OCI-LY1 (cell line): ENCODE measurements at regions not wholly inside any gene's neighbourhood (a gene's known extent, or its start where the extent isn't known, plus 50 kb on each side); places are given as distances from the start of the nearest gene placed in this dataset.

Source experiments
- H2AFZ ChIP-seq: fragments of 200-600 bp; sonication (generic), shearing (Covaris generic); 2 replicates; pipeline ENCODE4 v1.6.0; 2014; ENCODE audit warnings: antibody characterized with exemption, mild to moderate bottlenecking, low read length
- H3F3A ChIP-seq: fragments of 200-600 bp; sonication (generic), shearing (Covaris generic); 2 replicates; pipeline ENCODE4 v1.6.0; 2014; ENCODE audit warnings: mild to moderate bottlenecking, antibody characterized with exemption, low read length, moderate library complexity; ENCODE audit not compliant: insufficient read depth
- H3K27ac ChIP-seq: fragments of 200-600 bp; sonication (generic); 2 replicates; pipeline ENCODE4 v1.5.1; 2014; ENCODE audit warnings: low read length, mixed run types, mild to moderate bottlenecking, low read depth; ENCODE audit not compliant: poor library complexity, severe bottlenecking
- H3K27me3 ChIP-seq: fragments of 200-600 bp; sonication (generic); 2 replicates; pipeline ENCODE4 v1.6.0; 2014; ENCODE audit warnings: antibody characterized with exemption, mild to moderate bottlenecking, low read length, moderate library complexity; ENCODE audit not compliant: insufficient read depth
- H3K36me3 ChIP-seq: fragments of 200-600 bp; sonication (generic); 2 replicates; pipeline ENCODE4 v1.6.1; 2014; ENCODE audit warnings: mild to moderate bottlenecking, antibody characterized with exemption, low read length, moderate library complexity, mixed read lengths; ENCODE audit not compliant: insufficient read depth
- H3K4me1 ChIP-seq: fragments of 200-600 bp; sonication (generic); 2 replicates; pipeline ENCODE4 v1.5.1; 2014; ENCODE audit warnings: mild to moderate bottlenecking, low read length, moderate library complexity; ENCODE audit not compliant: insufficient read depth, severe bottlenecking
- H3K4me2 ChIP-seq: fragments of 200-600 bp; sonication (generic), shearing (Covaris generic); 2 replicates; pipeline ENCODE4 v1.6.1; 2014; ENCODE audit warnings: low read length
- H3K4me3 ChIP-seq: fragments of 200-600 bp; sonication (generic); 2 replicates; pipeline ENCODE4 v1.5.1; 2014; ENCODE audit warnings: low read length, low read depth, mild to moderate bottlenecking, mixed read lengths; ENCODE audit not compliant: poor library complexity, severe bottlenecking
- H3K79me2 ChIP-seq: fragments of 200-600 bp; shearing (Covaris generic); 2 replicates; pipeline ENCODE4 v1.6.1; 2016; ENCODE audit warnings: mixed run types, low read length, mixed read lengths; ENCODE audit not compliant: insufficient read depth
- H3K9ac ChIP-seq: fragments of 200-600 bp; sonication (generic), shearing (Covaris generic); 2 replicates; pipeline ENCODE4 v1.6.1; 2014; ENCODE audit warnings: mild to moderate bottlenecking, low read length, mixed read lengths
- H3K9me2 ChIP-seq: fragments of 200-600 bp; sonication (generic), shearing (Covaris generic); 2 replicates; pipeline ENCODE4 v1.6.1; 2014; ENCODE audit warnings: low read depth, mild to moderate bottlenecking, low read length, mixed read lengths
- H3K9me3 ChIP-seq: fragments of 200-600 bp; shearing (Covaris generic); 2 replicates; pipeline ENCODE4 v1.6.1; 2014; ENCODE audit warnings: low read length, mixed read lengths
- H4K20me1 ChIP-seq: fragments of 200-600 bp; sonication (generic), shearing (Covaris generic); 2 replicates; pipeline ENCODE4 v1.6.0; 2016; ENCODE audit warnings: mild to moderate bottlenecking, low read length; ENCODE audit not compliant: insufficient read depth
- CTCF ChIP-seq: fragments of 200-600 bp; sonication (generic), shearing (Covaris generic); IDR thresholded peaks from 2 replicates; pipeline ENCODE4 v1.5.1; 2017; ENCODE audit warnings: mild to moderate bottlenecking, antibody characterized with exemption, low read length, moderate library complexity, mixed read lengths
- EZH2 ChIP-seq: fragments of 200-600 bp; sonication (generic), shearing (Covaris generic); IDR thresholded peaks from 2 replicates; pipeline ENCODE4 v1.8.0; 2017; ENCODE audit warnings: borderline replicate concordance, mixed run types, mild to moderate bottlenecking, antibody characterized with exemption, low read length, moderate library complexity, mixed read lengths

- no peaks in the 10 kb centered on the region for H3K79me2 ChIP-seq
- TF ChIP-seq EZH2 (no peak), CTCF (no peak)
- no peak overlapping the region for H3K4me3 ChIP-seq
- no peaks in the 10 kb centered on the region for H4K20me1 ChIP-seq
- no peak overlapping the region for H3K9ac ChIP-seq
- H3F3A ChIP-seq, result no peaks in the 10 kb centered on the region
- H3K4me1 ChIP-seq, result no peaks in the 10 kb centered on the region
- no peaks in the 10 kb centered on the region for H3K9me2 ChIP-seq
- no peak overlapping the region for H2AFZ ChIP-seq
- no peak overlapping the region for H3K4me2 ChIP-seq
- no peaks in the 10 kb centered on the region for H3K36me3 ChIP-seq
- no peaks in the 10 kb centered on the region for H3K9me3 ChIP-seq
- no peaks in the 10 kb centered on the region for H3K27me3 ChIP-seq
- no peak overlapping the region for H3K27ac ChIP-seq
These were observed 136.1 kb downstream of the KCTD12 start for GRCh38 chr13:76750126-76750525.

DNA sequence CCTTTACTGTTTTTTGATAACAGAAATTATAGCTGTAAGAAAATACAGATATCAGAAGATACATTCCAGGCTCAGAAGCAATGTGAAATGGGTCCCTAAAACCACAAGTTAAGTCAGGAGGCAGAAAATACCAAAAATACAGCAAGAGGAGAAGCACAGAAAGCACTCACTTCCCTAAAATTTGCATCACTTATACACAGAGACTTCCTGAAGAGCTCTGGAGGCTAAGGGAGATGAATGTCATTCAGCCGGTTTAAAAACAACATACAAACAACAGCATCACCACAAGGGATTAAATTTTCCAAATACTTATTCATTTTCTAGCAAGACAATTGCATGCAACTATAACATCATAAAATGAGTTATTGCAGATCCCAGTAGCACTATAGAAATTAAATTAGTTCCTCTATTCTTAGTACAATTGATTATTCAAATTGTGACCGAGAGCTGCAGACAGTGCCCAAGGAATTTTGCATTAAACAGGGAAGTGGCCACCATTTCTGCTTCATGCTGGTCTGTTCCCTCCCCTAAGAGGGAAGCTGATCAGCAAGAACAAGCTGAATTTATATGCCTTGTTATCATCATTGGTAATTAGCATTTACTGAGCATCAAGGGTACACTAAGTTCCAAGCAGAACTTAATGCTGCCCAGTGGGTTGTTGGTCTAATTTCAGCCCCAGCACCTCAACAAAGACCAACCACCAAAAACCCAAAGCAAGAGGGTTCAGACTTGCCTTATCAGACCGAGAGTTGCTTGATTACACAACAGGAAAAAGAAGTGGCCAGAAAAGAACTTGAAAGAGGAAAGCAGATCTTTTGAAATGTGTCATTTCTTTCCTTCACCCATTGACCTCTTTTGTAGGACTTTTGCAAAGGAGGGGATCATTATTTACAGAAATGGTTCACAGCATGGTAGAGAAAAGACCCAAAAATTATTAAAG is 140.7 kb downstream of the KCTD12 start:
- H3K9me3 ChIP-seq, result no peaks in the 10 kb centered on the region
- no peaks in the 10 kb centered on the region for H3K27me3 ChIP-seq
- H3K4me3 ChIP-seq, result no peak overlapping the region
- H4K20me1 ChIP-seq, result no peaks in the 10 kb centered on the region
- H3F3A ChIP-seq, result no peaks in the 10 kb centered on the region
- no peaks in the 10 kb centered on the region for H3K9me2 ChIP-seq
- TF ChIP-seq CTCF (no peak), EZH2 (no peak)
- H3K9ac ChIP-seq, result no peak overlapping the region
- no peak overlapping the region for H3K27ac ChIP-seq
- no peaks in the 10 kb centered on the region for H3K79me2 ChIP-seq
- no peaks in the 10 kb centered on the region for H3K4me1 ChIP-seq
- no peak overlapping the region for H3K4me2 ChIP-seq
- H3K36me3 ChIP-seq, result no peaks in the 10 kb centered on the region
- no peak overlapping the region for H2AFZ ChIP-seq

DNA sequence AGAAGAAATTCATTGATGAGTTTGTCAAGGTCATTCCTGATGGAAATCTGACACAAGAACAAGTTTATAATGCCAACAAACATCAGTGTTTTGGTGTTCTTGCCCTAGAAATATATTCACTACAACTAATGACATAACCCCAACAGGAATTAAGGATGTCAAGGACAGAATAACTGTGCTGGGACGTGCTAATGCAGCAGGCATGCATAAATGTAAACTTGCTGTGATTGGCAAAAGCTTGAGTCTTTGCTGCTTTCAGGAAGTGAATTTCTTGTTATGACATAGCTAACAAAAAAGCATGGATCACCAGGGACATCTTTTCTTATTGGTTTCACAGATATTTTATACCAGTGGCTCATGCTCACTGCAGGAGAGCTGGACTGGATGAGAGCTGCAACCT is 144.6 kb downstream of the KCTD12 start:
- TF ChIP-seq EZH2, result no peak
- no peak for TF ChIP-seq CTCF
- no peaks in the 10 kb centered on the region for H3K9me3 ChIP-seq
- H3K9me2 ChIP-seq, result no peaks in the 10 kb centered on the region
- no peaks in the 10 kb centered on the region for H3K4me1 ChIP-seq
- no peaks in the 10 kb centered on the region for H3K27me3 ChIP-seq
- H3K79me2 ChIP-seq, result no peaks in the 10 kb centered on the region
- H4K20me1 ChIP-seq, result no peaks in the 10 kb centered on the region
- no peak overlapping the region for H3K4me3 ChIP-seq
- no peaks in the 10 kb centered on the region for H3F3A ChIP-seq
- H2AFZ ChIP-seq, result no peak overlapping the region
- H3K27ac ChIP-seq, result no peak overlapping the region
- no peaks in the 10 kb centered on the region for H3K36me3 ChIP-seq
- H3K9ac ChIP-seq, result no peak overlapping the region
- no peak overlapping the region for H3K4me2 ChIP-seq
